ENCODE measurements at regions not wholly inside any gene's neighbourhood (a gene's known extent, or its start where the extent isn't known, plus 50 kb on each side); places are given as distances from the start of the nearest gene placed in this dataset.
"Not testable (repeated sequence)": the region's sequence is repeated elsewhere in the genome, so short reads cannot be mapped to it uniquely, and the experiment has no call there.

DNA sequence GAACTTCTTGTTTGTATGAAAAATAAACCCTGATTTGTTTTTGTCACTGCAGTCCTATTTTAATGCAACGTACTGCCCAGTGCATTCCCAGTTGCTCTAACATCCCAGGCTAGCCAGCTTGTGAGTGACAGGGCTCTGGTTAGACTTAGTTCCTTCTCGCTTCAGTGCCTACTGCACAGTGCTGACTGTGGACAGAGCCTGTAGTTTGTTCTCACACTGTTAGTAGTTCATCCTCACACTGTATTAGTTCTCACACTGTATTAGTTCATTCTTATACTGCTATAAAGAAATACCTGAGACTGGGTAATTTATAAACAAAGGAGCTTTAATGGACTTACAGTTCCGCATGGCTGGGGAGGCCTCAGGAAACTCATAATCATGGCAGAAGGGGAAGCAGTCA is 116.6 kb upstream of the SALL1 start:
- H3K4me1 ChIP-seq = no peaks in the 10 kb centered on the region
- peaks cover 0 to 2% (median 0%) of the 10 kb centered on the region in 3 donors for H3K27me3 ChIP-seq (ENCODE audit: insufficient read depth in 3 of 3, low read length in 2 of 3)
- H3K36me3 ChIP-seq (ENCODE audit: insufficient read depth in 1 of 2, low read depth in 1 of 2) = no peaks in the 10 kb centered on the region
- ATAC-seq (no peak), DNase-seq (no peak)
- no peak overlapping the region for H3K4me3 ChIP-seq
- 78 to 88% (median 80%) methylated on average over 3 of the region's 3 CpGs for WGBS, 3 donors
- intact Hi-C loops (cut with DNase I) = no loop called here
- no peak for TF ChIP-seq CTCF (IDR thresholded peaks at IDR 0.05)
- peaks cover 4% of the 10 kb centered on the region for H3K9me3 ChIP-seq
- no peak overlapping the region for H3K27ac ChIP-seq

DNA sequence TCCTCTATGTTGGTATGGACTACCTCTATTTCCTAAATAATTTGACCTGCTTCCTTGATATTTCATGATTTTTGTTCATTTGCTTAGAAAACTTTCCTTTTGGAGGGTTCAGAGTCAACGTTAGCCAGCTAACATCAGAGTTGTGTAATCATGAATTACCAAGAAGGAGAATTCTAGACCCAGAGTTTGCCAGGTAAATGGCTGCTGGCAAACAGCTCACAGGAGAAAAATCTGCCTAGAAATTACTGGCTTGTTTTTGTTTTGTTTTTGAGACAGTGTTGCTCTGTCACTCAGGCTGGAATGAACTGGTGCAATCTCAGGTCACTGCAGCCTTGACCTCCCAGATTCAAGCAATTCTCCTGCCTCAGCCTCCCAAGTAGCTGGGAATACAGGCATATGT is 111.4 kb upstream of the SALL1 start:
- no peak overlapping the region for H3K4me3 ChIP-seq

GRCh38 chr16:51261919-51262318 is 110.8 kb upstream of the SALL1 start:
- ATAC-seq (no peak), DNase-seq (no peak)
- H3K4me3 ChIP-seq = no peak overlapping the region
- intact Hi-C loops (cut with DNase I) = no loop called here
- 79 to 94% (median 92%) methylated on average over 1 of the region's 1 CpG for WGBS, 3 donors
- H3K36me3 ChIP-seq (ENCODE audit: insufficient read depth in 1 of 2, low read depth in 1 of 2) = no peaks in the 10 kb centered on the region
- H3K4me1 ChIP-seq = no peaks in the 10 kb centered on the region
- no peaks in the 10 kb centered on the region for H3K9me3 ChIP-seq
- H3K27me3 ChIP-seq (ENCODE audit: insufficient read depth in 3 of 3, low read length in 2 of 3) = peaks cover 0 to 2% (median 0%) of the 10 kb centered on the region in 3 donors
- no peak for TF ChIP-seq CTCF (IDR thresholded peaks at IDR 0.05)
- H3K27ac ChIP-seq = no peak overlapping the region

More for the DNA sequence above, 111.4 kb upstream of the SALL1 start:
- H3K4me1 ChIP-seq = no peaks in the 10 kb centered on the region
- H3K27me3 ChIP-seq (ENCODE audit: insufficient read depth in 3 of 3, low read length in 2 of 3) = peaks cover 0 to 2% (median 0%) of the 10 kb centered on the region in 3 donors
- no peak for ATAC-seq
- no peak for TF ChIP-seq CTCF (IDR thresholded peaks at IDR 0.05)
- H3K9me3 ChIP-seq = no peaks in the 10 kb centered on the region
- no peak overlapping the region for H3K27ac ChIP-seq
- WGBS, 3 donors = 69 to 87% (median 81%) methylated on average over 1 of the region's 1 CpG
- DNase-seq = no peak
- intact Hi-C loops (cut with DNase I) = no loop called here
- H3K36me3 ChIP-seq (ENCODE audit: insufficient read depth in 1 of 2, low read depth in 1 of 2) = no peaks in the 10 kb centered on the region

GRCh38 chr16:51255349-51255972 is 104.4 kb upstream of the SALL1 start:
- no peak overlapping the region for H3K4me3 ChIP-seq
- no peak for ATAC-seq
- no peaks in the 10 kb centered on the region for H3K4me1 ChIP-seq
- no peaks in the 10 kb centered on the region for H3K27me3 ChIP-seq (ENCODE audit: insufficient read depth in 3 of 3, low read length in 2 of 3)
- WGBS, 3 donors = 45 to 63% (median 52%) methylated on average over 3 of the region's 3 CpGs
- no peak for TF ChIP-seq CTCF (IDR thresholded peaks at IDR 0.05)
- no peak for DNase-seq
- H3K36me3 ChIP-seq (ENCODE audit: insufficient read depth in 1 of 2, low read depth in 1 of 2) = no peaks in the 10 kb centered on the region
- no peak overlapping the region for H3K27ac ChIP-seq
- no peaks in the 10 kb centered on the region for H3K9me3 ChIP-seq
- intact Hi-C loops (cut with DNase I) = no loop called here

GRCh38 chr16:51254390-51254789 is 103.3 kb upstream of the SALL1 start:
- WGBS, 3 donors = 90 to 95% (median 92%) methylated on average over 7 of the region's 7 CpGs
- intact Hi-C loops (cut with DNase I); H3K9me3 ChIP-seq; ATAC-seq; H3K36me3 ChIP-seq (ENCODE audit: insufficient read depth in 1 of 2, low read depth in 1 of 2); DNase-seq; H3K27me3 ChIP-seq (ENCODE audit: insufficient read depth in 3 of 3, low read length in 2 of 3); H3K4me3 ChIP-seq; H3K27ac ChIP-seq; H3K4me1 ChIP-seq: not testable (repeated sequence)

Measured in psoas muscle (tissue), 7 donors.